ENCODE measurements at regions not wholly inside any gene's neighbourhood (a gene's known extent, or its start where the extent isn't known, plus 50 kb on each side); places are given as distances from the start of the nearest gene placed in this dataset.

DNA sequence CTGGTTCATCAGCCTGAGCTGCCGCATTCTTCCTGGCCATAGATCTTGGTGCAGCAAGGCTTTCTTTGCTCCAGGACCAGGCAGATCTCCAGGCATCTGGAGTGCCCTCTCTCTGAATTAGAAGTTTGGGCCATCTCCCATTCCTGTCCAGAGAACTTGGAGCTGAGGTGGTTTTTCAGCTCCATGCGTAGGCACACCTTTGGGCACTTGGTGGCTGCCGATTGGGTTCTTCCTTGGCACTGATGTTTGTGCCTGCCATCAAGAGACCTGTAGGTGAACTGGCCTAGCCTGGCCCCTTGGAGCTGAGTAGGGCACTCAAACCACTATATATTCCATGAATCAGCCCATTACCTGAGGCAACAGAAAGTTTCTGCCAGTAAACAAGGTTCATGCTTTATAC is 206.0 kb upstream of the PCDH17 start:
- DNase-seq (ENCODE audit: low read depth), result no peak
- TF ChIP-seq, protein P1, sequence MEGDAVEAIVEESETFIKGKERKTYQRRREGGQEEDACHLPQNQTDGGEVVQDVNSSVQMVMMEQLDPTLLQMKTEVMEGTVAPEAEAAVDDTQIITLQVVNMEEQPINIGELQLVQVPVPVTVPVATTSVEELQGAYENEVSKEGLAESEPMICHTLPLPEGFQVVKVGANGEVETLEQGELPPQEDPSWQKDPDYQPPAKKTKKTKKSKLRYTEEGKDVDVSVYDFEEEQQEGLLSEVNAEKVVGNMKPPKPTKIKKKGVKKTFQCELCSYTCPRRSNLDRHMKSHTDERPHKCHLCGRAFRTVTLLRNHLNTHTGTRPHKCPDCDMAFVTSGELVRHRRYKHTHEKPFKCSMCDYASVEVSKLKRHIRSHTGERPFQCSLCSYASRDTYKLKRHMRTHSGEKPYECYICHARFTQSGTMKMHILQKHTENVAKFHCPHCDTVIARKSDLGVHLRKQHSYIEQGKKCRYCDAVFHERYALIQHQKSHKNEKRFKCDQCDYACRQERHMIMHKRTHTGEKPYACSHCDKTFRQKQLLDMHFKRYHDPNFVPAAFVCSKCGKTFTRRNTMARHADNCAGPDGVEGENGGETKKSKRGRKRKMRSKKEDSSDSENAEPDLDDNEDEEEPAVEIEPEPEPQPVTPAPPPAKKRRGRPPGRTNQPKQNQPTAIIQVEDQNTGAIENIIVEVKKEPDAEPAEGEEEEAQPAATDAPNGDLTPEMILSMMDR (conservative IDR thresholded peaks at IDR 0.05; ENCODE audit: low read depth, low read length), result no peak
- H3K4me3 ChIP-seq (ENCODE audit: low read length), result no peak overlapping the region

GRCh38 chr13:57437587-57437986 is 194.0 kb upstream of the PCDH17 start:
- TF ChIP-seq, protein P1 (conservative IDR thresholded peaks at IDR 0.05; ENCODE audit: low read depth, low read length), result no peak
- peak; percentile 52 for DNase-seq (ENCODE audit: low read depth)

GRCh38 chr13:57438072-57438471 is 193.5 kb upstream of the PCDH17 start:
- H3K4me3 ChIP-seq (ENCODE audit: low read length), result no peak overlapping the region
- DNase-seq (ENCODE audit: low read depth), result no peak
- TF ChIP-seq, protein P1 (conservative IDR thresholded peaks at IDR 0.05; ENCODE audit: low read depth, low read length), result no peak

More at GRCh38 chr13:57437587-57437986, 194.0 kb upstream of the PCDH17 start:
- H3K4me3 ChIP-seq (ENCODE audit: low read length), result no peak overlapping the region

- TF ChIP-seq, protein P1 (conservative IDR thresholded peaks at IDR 0.05; ENCODE audit: low read depth, low read length), result no peak
Observed at GRCh38 chr13:57443494-57443893, 188.1 kb upstream of the PCDH17 start.

DNA sequence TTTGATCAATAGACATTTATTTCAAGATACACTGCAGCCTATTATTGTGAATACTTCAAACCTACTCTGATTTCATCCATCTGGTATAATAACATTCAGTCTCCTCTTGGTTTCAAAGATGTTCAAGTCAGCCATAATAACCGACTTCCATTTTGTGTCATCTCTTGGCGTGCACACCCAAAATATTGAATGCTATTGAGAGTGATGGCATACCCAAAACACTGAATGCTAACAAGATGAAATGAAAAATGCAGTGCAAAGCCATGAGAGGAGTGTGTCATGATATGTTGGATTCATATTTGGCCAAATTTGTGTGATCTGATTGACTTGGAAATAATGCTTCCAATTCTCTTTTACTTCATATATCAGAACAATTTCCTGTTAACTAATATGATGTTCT is 181.2 kb upstream of the PCDH17 start:
- H3K4me3 ChIP-seq (ENCODE audit: low read length), result no peak overlapping the region
- TF ChIP-seq, protein P1 (conservative IDR thresholded peaks at IDR 0.05; ENCODE audit: low read depth, low read length), result no peak
- DNase-seq (ENCODE audit: low read depth), result no peak

More at GRCh38 chr13:57443494-57443893, 188.1 kb upstream of the PCDH17 start:
- no peak overlapping the region for H3K4me3 ChIP-seq (ENCODE audit: low read length)
- no peak for DNase-seq (ENCODE audit: low read depth)

GRCh38 chr13:57452228-57452627 is 179.3 kb upstream of the PCDH17 start:
- DNase-seq (ENCODE audit: low read depth), result no peak
- TF ChIP-seq, protein P1 (conservative IDR thresholded peaks at IDR 0.05; ENCODE audit: low read depth, low read length), result no peak
- H3K4me3 ChIP-seq (ENCODE audit: low read length), result no peak overlapping the region

GRCh38 chr13:57470491-57470890 is 161.1 kb upstream of the PCDH17 start:
- H3K4me3 ChIP-seq (ENCODE audit: low read length), result no peak overlapping the region
- no peak for DNase-seq (ENCODE audit: low read depth)
- TF ChIP-seq, protein P1 (conservative IDR thresholded peaks at IDR 0.05; ENCODE audit: low read depth, low read length), result no peak
